Fibroblast of lung (primary cell): ENCODE measurements at regions not wholly inside any gene's neighbourhood (a gene's known extent, or its start where the extent isn't known, plus 50 kb on each side); places are given as distances from the start of the nearest gene placed in this dataset.

Experiments used
- CTCF ChIP-seq, 2 donors: IDR thresholded peaks in 1 of 2; conservative IDR thresholded peaks in 1 of 2; 1 replicate in 1 of 2; 2 replicates in 1 of 2; pipeline ENCODE4 v1.5.1; 2011 to 2012; ENCODE audit warnings: low read length in 2 of 2, control low read depth in 1 of 2, inconsistent platforms in 1 of 2, low read depth in 1 of 2, mild to moderate bottlenecking in 1 of 2
- EZH2 ChIP-seq: IDR thresholded peaks from 2 replicates; pipeline ENCODE4 v1.5.1; 2012; ENCODE audit warnings: low read length, control low read depth, mild to moderate bottlenecking; ENCODE audit errors: missing control alignments

- no peak for TF ChIP-seq CTCF (conservative IDR thresholded peaks at IDR 0.05 in 1 of 2, IDR thresholded peaks at IDR 0.05 in 1 of 2; ENCODE audit: low read depth in 1 of 2, low read length in 2 of 2)
- TF ChIP-seq EZH2 = no peak
These were observed 241.3 kb upstream of the GRIP1 start for GRCh38 chr12:66920205-66920604.
